ENCODE measurements at regions not wholly inside any gene's neighbourhood (a gene's known extent, or its start where the extent isn't known, plus 50 kb on each side); places are given as distances from the start of the nearest gene placed in this dataset.

GRCh38 chr20:40195742-40196141 is 493.3 kb downstream of the MAFB start:
- no peaks in the 10 kb centered on the region for H3K36me3 Mint-ChIP-seq
- H3K4me3 ChIP-seq (ENCODE audit: low read length), result no peak overlapping the region
- no peaks in the 10 kb centered on the region for H3K4me1 Mint-ChIP-seq
- CTCF ChIA-PET, result no interaction called here
- no peaks in the 10 kb centered on the region for H3K4me1 ChIP-seq (ENCODE audit: insufficient read depth, low read length)
- no peaks in the 10 kb centered on the region for H3K36me3 ChIP-seq (ENCODE audit: insufficient read depth, low read length)
- POLR2A ChIA-PET, result no interaction called here
- no peak overlapping the region for H3K27ac ChIP-seq (ENCODE audit: low read depth, low read length)
- no peaks in the 10 kb centered on the region for H3K9me3 ChIP-seq (ENCODE audit: low read length)
- no peaks in the 10 kb centered on the region for H3K27me3 ChIP-seq (ENCODE audit: insufficient read depth, low read length, poor library complexity, severe bottlenecking)
- no peaks in the 10 kb centered on the region for H3K27me3 Mint-ChIP-seq
- H3K4me3 Mint-ChIP-seq, result no peak overlapping the region
- no peak overlapping the region for H3K27ac Mint-ChIP-seq
- no peaks in the 10 kb centered on the region for H3K9me3 Mint-ChIP-seq
- DNase-seq, result no peak

- Mint-ChIP-seq H3K9me3 (no peaks in the 10 kb centered on the region), H3K36me3 (no peaks in the 10 kb centered on the region), H3K4me3 (no peak overlapping the region), H3K4me1 (no peaks in the 10 kb centered on the region), H3K27me3 (peaks cover 0 to 5% of the 10 kb centered on the region in 2 donors), H3K27ac (peak overlapping the region in 1 of 8 donors; percentile 48)
- Histone ChIP-seq H3K27me3 (ENCODE audit: insufficient read depth, low read length, poor library complexity, severe bottlenecking) (no peaks in the 10 kb centered on the region), H3K27ac (ENCODE audit: low read depth, low read length) (no peak overlapping the region), H3K36me3 (ENCODE audit: insufficient read depth, low read length) (no peaks in the 10 kb centered on the region), H3K4me3 (ENCODE audit: low read length) (no peak overlapping the region), H3K9me3 (ENCODE audit: low read length) (no peaks in the 10 kb centered on the region), H3K4me1 (ENCODE audit: insufficient read depth, low read length) (no peaks in the 10 kb centered on the region)
- CTCF ChIA-PET, result no interaction called here
- POLR2A ChIA-PET, result no interaction called here
- DNase-seq, result no peak
Measured at GRCh38 chr20:40192529-40192928, 496.5 kb downstream of the MAFB start.

GRCh38 chr20:40192081-40192480 is 497.0 kb downstream of the MAFB start:
- ChIA-PET POLR2A (no interaction called here), CTCF (no interaction called here)
- Mint-ChIP-seq H3K27ac (peak overlapping the region in 1 of 8 donors; percentile 48), H3K9me3 (no peaks in the 10 kb centered on the region), H3K4me1 (no peaks in the 10 kb centered on the region), H3K36me3 (no peaks in the 10 kb centered on the region), H3K4me3 (no peak overlapping the region), H3K27me3 (peaks cover 0 to 5% of the 10 kb centered on the region in 2 donors)
- DNase-seq, result no peak
- Histone ChIP-seq H3K9me3 (ENCODE audit: low read length) (no peaks in the 10 kb centered on the region), H3K27ac (ENCODE audit: low read depth, low read length) (no peak overlapping the region), H3K36me3 (ENCODE audit: insufficient read depth, low read length) (no peaks in the 10 kb centered on the region), H3K4me3 (ENCODE audit: low read length) (no peak overlapping the region), H3K4me1 (ENCODE audit: insufficient read depth, low read length) (no peaks in the 10 kb centered on the region), H3K27me3 (ENCODE audit: insufficient read depth, low read length, poor library complexity, severe bottlenecking) (no peaks in the 10 kb centered on the region)

GRCh38 chr20:40191573-40191972 is 497.5 kb downstream of the MAFB start:
- no peaks in the 10 kb centered on the region for H3K9me3 ChIP-seq (ENCODE audit: low read length)
- H3K27me3 Mint-ChIP-seq, result peaks cover 0 to 5% of the 10 kb centered on the region in 2 donors
- H3K4me1 ChIP-seq (ENCODE audit: insufficient read depth, low read length), result no peaks in the 10 kb centered on the region
- peaks cover 0 to 2% (median 0%) of the 10 kb centered on the region in 5 donors for H3K9me3 Mint-ChIP-seq
- no peak overlapping the region for H3K4me3 ChIP-seq (ENCODE audit: low read length)
- CTCF ChIA-PET, result no interaction called here
- DNase-seq, result no peak
- H3K27me3 ChIP-seq (ENCODE audit: insufficient read depth, low read length, poor library complexity, severe bottlenecking), result no peaks in the 10 kb centered on the region
- no peak overlapping the region for H3K27ac Mint-ChIP-seq
- H3K4me1 Mint-ChIP-seq, result no peaks in the 10 kb centered on the region
- no peaks in the 10 kb centered on the region for H3K36me3 Mint-ChIP-seq
- H3K27ac ChIP-seq (ENCODE audit: low read depth, low read length), result no peak overlapping the region
- H3K36me3 ChIP-seq (ENCODE audit: insufficient read depth, low read length), result no peaks in the 10 kb centered on the region
- H3K4me3 Mint-ChIP-seq, result no peak overlapping the region
- POLR2A ChIA-PET, result no interaction called here

- Mint-ChIP-seq H3K9me3 (peaks cover 0 to 4% (median 0%) of the 10 kb centered on the region in 5 donors), H3K36me3 (no peaks in the 10 kb centered on the region), H3K4me1 (no peaks in the 10 kb centered on the region), H3K4me3 (no peak overlapping the region), H3K27me3 (peaks cover 0 to 5% of the 10 kb centered on the region in 2 donors), H3K27ac (no peak overlapping the region)
- ChIA-PET POLR2A (no interaction called here), CTCF (interaction anchor here (0.7 kb wide), 1 partner anchor 119 kb away, joined by 3 read pairs; no protein-coding TSS in a partner anchor)
- no peaks in the 10 kb centered on the region for H3K4me1 ChIP-seq (ENCODE audit: insufficient read depth, low read length)
- no peak for DNase-seq
- H3K27me3 ChIP-seq (ENCODE audit: insufficient read depth, low read length, poor library complexity, severe bottlenecking), result no peaks in the 10 kb centered on the region
- no peak overlapping the region for H3K27ac ChIP-seq (ENCODE audit: low read depth, low read length)
- no peak overlapping the region for H3K4me3 ChIP-seq (ENCODE audit: low read length)
- no peaks in the 10 kb centered on the region for H3K9me3 ChIP-seq (ENCODE audit: low read length)
- H3K36me3 ChIP-seq (ENCODE audit: insufficient read depth, low read length), result no peaks in the 10 kb centered on the region
Measured at GRCh38 chr20:40189621-40190020, 499.4 kb downstream of the MAFB start.

GRCh38 chr20:40188319-40188718 is 500.7 kb downstream of the MAFB start:
- Histone ChIP-seq H3K27ac (ENCODE audit: low read depth, low read length) (no peak overlapping the region), H3K4me1 (ENCODE audit: insufficient read depth, low read length) (no peaks in the 10 kb centered on the region), H3K36me3 (ENCODE audit: insufficient read depth, low read length) (no peaks in the 10 kb centered on the region), H3K27me3 (ENCODE audit: insufficient read depth, low read length, poor library complexity, severe bottlenecking) (no peaks in the 10 kb centered on the region), H3K4me3 (ENCODE audit: low read length) (no peak overlapping the region), H3K9me3 (ENCODE audit: low read length) (no peaks in the 10 kb centered on the region)
- Mint-ChIP-seq H3K4me3 (no peak overlapping the region), H3K27ac (no peak overlapping the region), H3K36me3 (no peaks in the 10 kb centered on the region), H3K27me3 (peaks cover 0 to 5% of the 10 kb centered on the region in 2 donors), H3K9me3 (peaks cover 0 to 4% (median 0%) of the 10 kb centered on the region in 5 donors), H3K4me1 (no peaks in the 10 kb centered on the region)
- ChIA-PET POLR2A (no interaction called here), CTCF (no interaction called here)
- DNase-seq, result no peak

- CTCF ChIA-PET, result no interaction called here
- no peaks in the 10 kb centered on the region for H3K36me3 Mint-ChIP-seq
Measured at GRCh38 chr20:40186826-40187225, 502.2 kb downstream of the MAFB start.

GRCh38 chr20:40181676-40182075 is 507.4 kb downstream of the MAFB start:
- no peak overlapping the region for H3K4me3 ChIP-seq (ENCODE audit: low read length)
- POLR2A ChIA-PET, result no interaction called here
- no peak for DNase-seq
- Mint-ChIP-seq H3K4me3 (no peak overlapping the region), H3K9me3 (peaks cover 0 to 7% (median 2%) of the 10 kb centered on the region in 5 donors), H3K27ac (no peak overlapping the region), H3K4me1 (no peaks in the 10 kb centered on the region), H3K36me3 (no peaks in the 10 kb centered on the region), H3K27me3 (peaks cover 0 to 2% of the 10 kb centered on the region in 2 donors)
- H3K9me3 ChIP-seq (ENCODE audit: low read length), result no peaks in the 10 kb centered on the region
- CTCF ChIA-PET, result no interaction called here
- no peaks in the 10 kb centered on the region for H3K36me3 ChIP-seq (ENCODE audit: insufficient read depth, low read length)
- H3K4me1 ChIP-seq (ENCODE audit: insufficient read depth, low read length), result no peaks in the 10 kb centered on the region
- H3K27me3 ChIP-seq (ENCODE audit: insufficient read depth, low read length, poor library complexity, severe bottlenecking), result no peaks in the 10 kb centered on the region
- no peak overlapping the region for H3K27ac ChIP-seq (ENCODE audit: low read depth, low read length)

More at GRCh38 chr20:40186826-40187225, 502.2 kb downstream of the MAFB start:
- no peak overlapping the region for H3K27ac ChIP-seq (ENCODE audit: low read depth, low read length)
- peaks cover 0 to 4% (median 0%) of the 10 kb centered on the region in 5 donors for H3K9me3 Mint-ChIP-seq
- no peak for DNase-seq
- H3K9me3 ChIP-seq (ENCODE audit: low read length), result no peaks in the 10 kb centered on the region
- POLR2A ChIA-PET, result no interaction called here
- H3K27me3 Mint-ChIP-seq, result peaks cover 0 to 5% of the 10 kb centered on the region in 2 donors
- H3K36me3 ChIP-seq (ENCODE audit: insufficient read depth, low read length), result no peaks in the 10 kb centered on the region
- no peak overlapping the region for H3K27ac Mint-ChIP-seq
- H3K27me3 ChIP-seq (ENCODE audit: insufficient read depth, low read length, poor library complexity, severe bottlenecking), result no peaks in the 10 kb centered on the region
- no peaks in the 10 kb centered on the region for H3K4me1 ChIP-seq (ENCODE audit: insufficient read depth, low read length)
- no peak overlapping the region for H3K4me3 ChIP-seq (ENCODE audit: low read length)
- no peak overlapping the region for H3K4me3 Mint-ChIP-seq
- no peaks in the 10 kb centered on the region for H3K4me1 Mint-ChIP-seq
